ENCODE measurements at regions not wholly inside any gene's neighbourhood (a gene's known extent, or its start where the extent isn't known, plus 50 kb on each side); places are given as distances from the start of the nearest gene placed in this dataset.
A peak's percentile ranks its signal among the peaks of the same experiment; 100 is the strongest.

GRCh38 chr13:50326271-50326670 lies 311.0 kb downstream of the KCNRG start:
- no peak for DNase-seq

GRCh38 chr13:50326811-50327210 lies 311.6 kb downstream of the KCNRG start:
- DNase-seq = no peak

GRCh38 chr13:50334115-50334778 lies 319.0 kb downstream of the KCNRG start:
- DNase-seq = no peak

GRCh38 chr13:50334944-50335343 lies 319.7 kb downstream of the KCNRG start:
- no peak for DNase-seq

- DNase-seq = no peak
Measured at GRCh38 chr13:50339271-50339670, 324.0 kb downstream of the KCNRG start.

GRCh38 chr13:50340146-50340545 lies 324.9 kb downstream of the KCNRG start:
- DNase-seq = no peak

- DNase-seq = no peak
Measured at GRCh38 chr13:50340551-50341287, 325.5 kb downstream of the KCNRG start.

GRCh38 chr13:50341526-50341925 lies 326.3 kb downstream of the KCNRG start:
- no peak for DNase-seq

GRCh38 chr13:50344717-50345116 lies 329.5 kb downstream of the KCNRG start:
- DNase-seq = no peak

- no peak for DNase-seq
Measured at GRCh38 chr13:50345804-50346203, 330.6 kb downstream of the KCNRG start.

GRCh38 chr13:50348371-50348770 lies 333.1 kb downstream of the KCNRG start:
- DNase-seq = no peak

- DNase-seq = no peak
Measured at GRCh38 chr13:50352720-50353480, 337.7 kb downstream of the KCNRG start.

GRCh38 chr13:50353651-50354415 lies 338.6 kb downstream of the KCNRG start:
- no peak for DNase-seq

- DNase-seq = no peak
Measured at GRCh38 chr13:50355797-50356196, 340.6 kb downstream of the KCNRG start.

- DNase-seq = no peak
Measured at GRCh38 chr13:50357136-50357535, 341.9 kb downstream of the KCNRG start.

- no peak for DNase-seq
Measured at GRCh38 chr13:50357586-50358118, 342.4 kb downstream of the KCNRG start.

GRCh38 chr13:50358231-50359040 lies 343.2 kb downstream of the KCNRG start:
- no peak for DNase-seq

- DNase-seq = no peak
Measured at GRCh38 chr13:50359041-50359367, 343.8 kb downstream of the KCNRG start.

GRCh38 chr13:50359779-50360178 lies 344.5 kb downstream of the KCNRG start:
- no peak for DNase-seq

- no peak for DNase-seq
Measured at GRCh38 chr13:50360637-50361036, 345.4 kb downstream of the KCNRG start.

- DNase-seq = peak; percentile 37
Measured at GRCh38 chr13:50361282-50361681, 346.0 kb downstream of the KCNRG start.
